HFF-Myc (cell line): ENCODE measurements at regions not wholly inside any gene's neighbourhood (a gene's known extent, or its start where the extent isn't known, plus 50 kb on each side); places are given as distances from the start of the nearest gene placed in this dataset.
A peak's percentile ranks its signal among the peaks of the same experiment; 100 is the strongest.

ENCODE experiments used
- DNase-seq: peaks from one replicate; pipeline ENCODE4 v3.0.0-alpha.2; 2011; ENCODE audit warnings: low read depth; ENCODE audit errors: extremely low read depth
- H3K4me3 ChIP-seq: replicated peaks from 2 replicates; pipeline ENCODE4 v1.5.1; 2011; ENCODE audit warnings: low read depth, mild to moderate bottlenecking, control low read depth, low read length
- TF ChIP-seq, protein P1 (sequence below): IDR thresholded peaks from 2 replicates; pipeline ENCODE4 v1.5.1; 2012; ENCODE audit warnings: mild to moderate bottlenecking, low read depth, low read length, control low read depth; ENCODE audit errors: missing control alignments

DNA sequence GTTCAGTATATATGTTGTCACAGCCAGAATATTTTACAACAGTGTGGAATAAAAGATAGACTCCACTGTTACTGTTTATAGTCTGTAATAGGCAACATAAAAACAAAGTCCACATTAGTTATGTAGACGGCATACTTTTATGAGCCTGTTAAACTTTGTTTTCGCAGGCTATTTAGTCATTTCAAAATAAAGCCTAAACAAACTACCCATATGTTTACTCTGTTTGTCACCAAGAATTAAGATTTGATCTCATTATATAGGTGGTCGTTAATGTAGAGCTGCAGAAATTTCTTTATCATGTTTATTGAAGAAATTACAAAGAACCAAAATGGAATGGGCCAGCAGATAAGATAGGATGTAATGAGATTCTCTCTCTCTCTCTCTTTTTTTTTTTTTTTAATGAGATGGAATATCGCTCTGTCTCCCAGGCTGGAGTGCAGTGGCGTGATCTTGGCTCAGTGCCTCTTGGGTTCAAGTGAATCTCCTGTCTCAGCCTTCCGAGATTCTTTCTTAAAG is 943.8 kb upstream of the SOX9 start:
- no peak for DNase-seq
- TF ChIP-seq, protein P1, sequence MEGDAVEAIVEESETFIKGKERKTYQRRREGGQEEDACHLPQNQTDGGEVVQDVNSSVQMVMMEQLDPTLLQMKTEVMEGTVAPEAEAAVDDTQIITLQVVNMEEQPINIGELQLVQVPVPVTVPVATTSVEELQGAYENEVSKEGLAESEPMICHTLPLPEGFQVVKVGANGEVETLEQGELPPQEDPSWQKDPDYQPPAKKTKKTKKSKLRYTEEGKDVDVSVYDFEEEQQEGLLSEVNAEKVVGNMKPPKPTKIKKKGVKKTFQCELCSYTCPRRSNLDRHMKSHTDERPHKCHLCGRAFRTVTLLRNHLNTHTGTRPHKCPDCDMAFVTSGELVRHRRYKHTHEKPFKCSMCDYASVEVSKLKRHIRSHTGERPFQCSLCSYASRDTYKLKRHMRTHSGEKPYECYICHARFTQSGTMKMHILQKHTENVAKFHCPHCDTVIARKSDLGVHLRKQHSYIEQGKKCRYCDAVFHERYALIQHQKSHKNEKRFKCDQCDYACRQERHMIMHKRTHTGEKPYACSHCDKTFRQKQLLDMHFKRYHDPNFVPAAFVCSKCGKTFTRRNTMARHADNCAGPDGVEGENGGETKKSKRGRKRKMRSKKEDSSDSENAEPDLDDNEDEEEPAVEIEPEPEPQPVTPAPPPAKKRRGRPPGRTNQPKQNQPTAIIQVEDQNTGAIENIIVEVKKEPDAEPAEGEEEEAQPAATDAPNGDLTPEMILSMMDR: no peak
- no peak overlapping the region for H3K4me3 ChIP-seq

DNA sequence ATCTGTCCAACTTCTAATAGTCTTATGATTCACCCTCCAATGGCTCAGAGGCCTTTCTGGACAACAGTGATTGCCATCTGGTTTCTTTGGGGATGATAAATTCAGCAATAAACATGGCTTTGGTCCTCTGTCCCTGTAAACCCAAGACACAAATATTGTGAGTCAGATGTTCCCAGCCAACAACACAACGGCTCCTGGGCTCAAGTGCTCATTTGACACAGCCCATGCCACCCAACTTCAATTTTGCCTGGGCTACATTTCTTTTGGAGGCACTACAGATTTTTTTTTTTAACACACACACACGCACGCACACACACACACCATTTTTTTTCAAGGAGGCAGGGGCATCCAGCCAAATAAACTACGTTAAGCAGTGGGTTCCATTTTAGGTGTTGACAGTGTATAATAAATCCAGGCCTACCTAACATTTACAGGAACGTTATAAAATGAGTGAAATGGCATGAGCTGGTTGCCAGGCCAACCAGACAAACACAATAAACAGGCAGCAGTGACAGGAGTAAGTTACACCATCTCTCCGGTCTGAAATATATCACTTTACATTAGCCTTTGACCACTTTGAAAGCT is 939.9 kb upstream of the SOX9 start:
- peak; percentile 15 for DNase-seq
- no peak overlapping the region for H3K4me3 ChIP-seq

DNA sequence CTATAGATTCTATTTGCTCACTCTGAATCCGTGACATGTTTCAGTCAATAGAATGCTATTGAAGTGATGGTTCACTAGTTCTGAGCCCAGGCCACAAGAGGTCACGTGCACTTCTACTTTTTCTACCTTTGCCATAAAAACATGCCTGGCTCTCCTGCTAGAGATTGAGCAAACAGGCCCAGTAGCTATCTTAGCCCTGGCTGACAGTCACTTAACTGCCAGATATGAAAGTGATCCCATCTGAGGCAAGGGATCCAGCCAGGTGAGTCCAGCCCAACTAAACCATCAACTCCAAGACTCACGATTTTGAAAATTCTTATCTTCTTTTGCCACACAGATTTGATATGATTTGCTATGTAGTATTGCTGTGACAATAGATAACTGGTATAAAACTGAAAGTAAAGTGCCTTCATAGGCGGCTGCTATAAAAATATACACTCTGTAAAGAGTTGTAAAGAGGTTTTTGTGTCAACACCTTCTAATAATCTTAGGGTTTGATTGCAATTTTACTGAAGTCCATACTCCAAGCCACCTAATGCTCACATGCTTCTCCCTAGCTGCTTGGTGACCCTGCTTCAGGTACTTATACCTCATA is 937.7 kb upstream of the SOX9 start:
- TF ChIP-seq, protein P1: no peak
- H3K4me3 ChIP-seq: no peak overlapping the region

More for the DNA sequence above, 939.9 kb upstream of the SOX9 start:
- TF ChIP-seq, protein P1: no peak

DNA sequence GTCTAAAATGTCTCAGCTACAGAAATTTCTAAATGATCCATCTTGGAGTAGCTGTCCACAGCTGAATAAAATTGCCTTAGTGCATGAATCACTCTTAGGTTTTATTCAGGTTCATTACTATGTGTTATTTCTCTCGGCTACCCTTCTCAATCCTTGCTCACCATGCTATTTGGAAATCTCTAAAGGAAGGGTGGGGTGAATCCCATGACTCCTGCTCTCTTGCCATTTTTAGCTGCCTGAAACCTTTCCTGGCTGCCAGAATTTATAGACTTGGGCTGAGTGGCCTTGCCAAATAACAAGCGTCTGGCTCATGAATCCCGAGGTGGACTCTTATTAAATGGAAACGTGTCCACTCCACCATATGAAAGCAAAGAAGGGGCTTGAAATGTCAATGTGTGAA is 936.1 kb upstream of the SOX9 start:
- no peak overlapping the region for H3K4me3 ChIP-seq
- no peak for DNase-seq
- TF ChIP-seq, protein P1: no peak

More for the DNA sequence above, 937.7 kb upstream of the SOX9 start:
- DNase-seq: no peak

DNA sequence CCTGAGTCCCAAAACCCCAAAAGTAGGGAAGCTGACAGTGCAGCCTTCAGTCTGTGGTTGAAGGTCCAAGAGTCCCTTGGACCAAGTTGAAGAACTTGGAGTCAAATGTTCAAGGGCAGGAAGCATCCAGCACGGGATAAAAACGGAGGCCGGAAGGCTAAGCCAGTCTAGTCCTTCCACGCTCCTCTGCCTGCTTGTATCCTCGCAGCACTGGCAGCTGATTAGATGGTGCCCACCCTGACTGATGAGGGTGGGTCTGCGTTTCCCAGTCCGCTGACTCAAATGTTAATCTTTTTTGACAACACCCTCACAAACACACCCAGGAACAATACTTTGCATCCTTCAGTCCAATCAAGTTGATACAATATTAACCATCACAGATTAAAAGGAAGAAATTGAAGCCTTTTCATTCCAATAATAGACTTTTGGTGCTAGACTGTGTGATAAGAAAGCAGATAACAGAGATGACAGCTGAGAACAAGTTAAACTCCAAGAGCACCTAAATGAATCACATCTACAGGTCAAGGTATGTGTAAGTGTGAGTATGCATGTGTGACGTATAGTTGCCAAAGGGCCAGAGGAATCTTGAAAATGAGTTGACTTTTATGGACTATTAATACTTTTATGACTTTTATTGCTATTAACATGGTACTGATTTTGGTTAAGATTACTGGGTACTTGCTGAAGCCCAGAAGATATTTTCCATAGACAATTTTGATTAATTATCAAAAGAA is 933.5 kb upstream of the SOX9 start:
- no peak overlapping the region for H3K4me3 ChIP-seq
- no peak for DNase-seq
- TF ChIP-seq, protein P1: no peak

DNA sequence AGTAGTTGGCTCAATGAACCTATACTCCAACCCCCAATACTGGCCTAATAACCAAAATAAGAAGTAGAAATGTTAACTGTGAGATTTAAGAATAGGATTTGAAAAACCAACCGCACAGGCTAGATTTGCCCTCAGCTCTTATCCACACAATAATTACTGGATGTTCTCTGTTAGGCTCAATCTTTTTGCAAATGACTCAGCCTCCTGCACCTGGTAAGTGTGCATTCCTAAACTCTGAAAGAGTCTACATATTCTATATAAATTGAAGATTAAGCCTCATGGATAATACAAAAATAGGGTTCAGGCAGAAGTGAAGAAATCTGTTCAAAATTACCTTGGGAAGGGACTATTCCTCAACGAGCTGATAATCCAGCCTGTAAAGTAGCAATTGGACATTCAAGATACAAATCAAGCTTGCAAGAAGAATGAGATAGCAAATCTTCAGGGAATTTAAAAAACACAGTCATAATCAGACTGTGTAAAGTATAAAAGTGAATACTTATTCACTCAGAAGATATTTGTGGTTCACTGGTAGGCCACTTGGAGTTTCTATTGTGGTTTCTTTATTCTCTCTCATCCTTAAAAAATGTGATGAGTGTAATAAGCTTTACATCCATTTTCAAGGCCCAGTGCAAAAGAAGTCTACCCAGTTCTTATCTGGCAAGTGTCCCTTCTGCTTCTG is 931.9 kb upstream of the SOX9 start:
- no peak overlapping the region for H3K4me3 ChIP-seq
- TF ChIP-seq, protein P1: no peak
- peak; percentile 60 for DNase-seq
